IPS DF 4.7 (cell line): ENCODE measurements at regions not wholly inside any gene's neighbourhood (a gene's known extent, or its start where the extent isn't known, plus 50 kb on each side); places are given as distances from the start of the nearest gene placed in this dataset.

ENCODE experiments used
- DNase-seq: peaks from one replicate; pipeline ENCODE4 v3.0.0-alpha.2; 2013; ENCODE audit warnings: low spot score; ENCODE audit errors: extremely low read depth

- DNase-seq: no peak
Observed at GRCh38 chr13:50192272-50192813, 177.1 kb downstream of the KCNRG start.

GRCh38 chr13:50195045-50195444, 179.8 kb downstream of the KCNRG start:
- no peak for DNase-seq

GRCh38 chr13:50196118-50196517, 180.9 kb downstream of the KCNRG start:
- DNase-seq: no peak

GRCh38 chr13:50197705-50198104, 182.5 kb downstream of the KCNRG start:
- no peak for DNase-seq

GRCh38 chr13:50198508-50198907, 183.3 kb downstream of the KCNRG start:
- DNase-seq: no peak

GRCh38 chr13:50200569-50200968, 185.3 kb downstream of the KCNRG start:
- DNase-seq: no peak

GRCh38 chr13:50200988-50201387, 185.7 kb downstream of the KCNRG start:
- DNase-seq: no peak

GRCh38 chr13:50202485-50202884, 187.2 kb downstream of the KCNRG start:
- DNase-seq: no peak

GRCh38 chr13:50203256-50203941, 188.2 kb downstream of the KCNRG start:
- no peak for DNase-seq

GRCh38 chr13:50205581-50205980, 190.3 kb downstream of the KCNRG start:
- no peak for DNase-seq

- peak; percentile 25 for DNase-seq
Observed at GRCh38 chr13:50208826-50209335, 193.6 kb downstream of the KCNRG start.

GRCh38 chr13:50209631-50210030, 194.4 kb downstream of the KCNRG start:
- no peak for DNase-seq

GRCh38 chr13:50213526-50213925, 198.3 kb downstream of the KCNRG start:
- DNase-seq: no peak

GRCh38 chr13:50214514-50214913, 199.3 kb downstream of the KCNRG start:
- no peak for DNase-seq

GRCh38 chr13:50215399-50215798, 200.2 kb downstream of the KCNRG start:
- DNase-seq: no peak

GRCh38 chr13:50219743-50220142, 204.5 kb downstream of the KCNRG start:
- no peak for DNase-seq

GRCh38 chr13:50220938-50221337, 205.7 kb downstream of the KCNRG start:
- no peak for DNase-seq

GRCh38 chr13:50222569-50223332, 207.5 kb downstream of the KCNRG start:
- no peak for DNase-seq

- no peak for DNase-seq
Observed at GRCh38 chr13:50224534-50224933, 209.3 kb downstream of the KCNRG start.

GRCh38 chr13:50225193-50226155, 210.2 kb downstream of the KCNRG start:
- DNase-seq: no peak

GRCh38 chr13:50226515-50227155, 211.4 kb downstream of the KCNRG start:
- no peak for DNase-seq
